GM12878 (cell line): ENCODE measurements at regions not wholly inside any gene's neighbourhood (a gene's known extent, or its start where the extent isn't known, plus 50 kb on each side); places are given as distances from the start of the nearest gene placed in this dataset.

Experiments used
- ATAC-seq: fragments of 200-7000 bp; cut with Tn5 transposase; 3 replicates; pipeline ENCODE4 v1.9.1; 2020; ENCODE audit warnings: mild to moderate bottlenecking, moderate library complexity
- BruUV-seq: library from RNA; stranded (reverse); fragments of 400-500 nt; replicated peaks from 2 replicates; lab custom pipeline; 2021; lab: Mats Ljungman, UMichigan
- CTCF ChIA-PET: fragments of 300-600 bp; sonication (Branson Sonifier 250); formaldehyde crosslinking; extraction: SDS; loops from one replicate; lab custom pipeline; 2021; ENCODE audit warnings: inconsistent platforms; lab: Yijun Ruan, JAX
- POLR2A ChIA-PET: fragments of 350-600 bp; formaldehyde crosslinking; extraction: SDS; loops from one replicate; lab custom pipeline; 2021; ENCODE audit warnings: inconsistent platforms; lab: Charles Lee
- RAD21 ChIA-PET: fragments of 300-600 bp; sonication (Branson Sonifier 250); formaldehyde crosslinking; loops from one replicate; lab custom pipeline; 2023; ENCODE audit warnings: antibody characterized with exemption; ENCODE audit not compliant: unreplicated experiment; lab: Charles Lee
- SMC1A ChIA-PET: fragments of 300-600 bp; sonication (Branson Sonifier 250); formaldehyde crosslinking; loops from one replicate; lab custom pipeline; 2023; ENCODE audit not compliant: unreplicated experiment, uncharacterized antibody; lab: Charles Lee
- DNase-seq: peaks from one replicate; pipeline ENCODE4 v3.0.0-alpha.2; 2011; ENCODE audit warnings: low read depth, low spot score
- FAIRE-seq: peaks from 3 replicates; lab custom pipeline; 2011; peaks lifted over from hg19 to GRCh38; lab: Jason Lieb, UNC
- H2AFZ ChIP-seq: 2 replicates; pipeline ENCODE4 v1.6.0; 2011; ENCODE audit warnings: low read depth, low read length, control low read depth; ENCODE audit not compliant: control insufficient read depth
- H3K27ac ChIP-seq: 2 replicates; pipeline ENCODE4 v1.5.1; 2011; ENCODE audit warnings: control low read depth; ENCODE audit not compliant: control insufficient read depth, insufficient read depth
- H3K27me3 ChIP-seq, 2 experiments: replicated peaks in 1 of 2; 2 replicates each; pipeline versions ENCODE4 v1.6.0 to v1.6.1; 2011; ENCODE audit warnings: low read length in 1 of 2; ENCODE audit not compliant: control insufficient read depth in 2 of 2, insufficient read depth in 2 of 2
- H3K36me3 ChIP-seq, 2 experiments: 2 replicates each; pipeline ENCODE4 v1.5.1; 2011; ENCODE audit warnings: low read length in 1 of 2; ENCODE audit not compliant: control insufficient read depth in 2 of 2, insufficient read depth in 2 of 2
- H3K4me1 ChIP-seq: 2 replicates; pipeline ENCODE4 v1.6.1; 2011; ENCODE audit warnings: mild to moderate bottlenecking, low read length, moderate library complexity, mixed read lengths; ENCODE audit not compliant: control insufficient read depth, insufficient read depth
- H3K4me2 ChIP-seq: 2 replicates; pipeline ENCODE4 v1.6.0; 2011; ENCODE audit warnings: control low read depth; ENCODE audit not compliant: control insufficient read depth, insufficient read depth
- H3K4me3 ChIP-seq: fragments of 200-600 bp; sonication (generic); 2 replicates; pipeline ENCODE4 v1.5.1; 2016
- H3K79me2 ChIP-seq: 2 replicates; pipeline ENCODE4 v1.6.0; 2011; ENCODE audit warnings: low read length; ENCODE audit not compliant: control insufficient read depth, insufficient read depth
- H3K9ac ChIP-seq: 2 replicates; pipeline ENCODE4 v1.8.0; 2011; ENCODE audit warnings: low read length, control low read depth, mixed read lengths; ENCODE audit not compliant: control insufficient read depth, insufficient read depth
- H3K9me3 ChIP-seq: replicated peaks from 3 replicates; pipeline ENCODE4 v1.5.1; 2011; ENCODE audit warnings: mild to moderate bottlenecking, low read length; ENCODE audit not compliant: control insufficient read depth, insufficient read depth
- H4K20me1 ChIP-seq: 2 replicates; pipeline ENCODE4 v1.6.0; 2011; ENCODE audit not compliant: control insufficient read depth, insufficient read depth
- ATF2 ChIP-seq: IDR thresholded peaks from 2 replicates; pipeline ENCODE4 v1.6.1; 2012; ENCODE audit warnings: low read length, inconsistent platforms
- BCL3 ChIP-seq: IDR thresholded peaks from 2 replicates; pipeline ENCODE4 v1.6.1; 2011; ENCODE audit warnings: borderline replicate concordance, low read depth, mild to moderate bottlenecking, moderate library complexity, low read length; ENCODE audit not compliant: insufficient read depth, poor library complexity, severe bottlenecking
- BRCA1 ChIP-seq: IDR thresholded peaks from 2 replicates; pipeline ENCODE4 v1.6.1; 2011; ENCODE audit warnings: low read depth, low read length, improper control_type of control experiment
- EED ChIP-seq: sonication (generic); IDR thresholded peaks from 2 replicates; pipeline ENCODE4 v1.6.1; 2016; ENCODE audit warnings: antibody characterized with exemption, low read depth
- STAT3 ChIP-seq: IDR thresholded peaks from 2 replicates; pipeline ENCODE4 v1.6.1; 2011; ENCODE audit warnings: low read depth, low read length, improper control_type of control experiment
- TARDBP ChIP-seq: IDR thresholded peaks from 2 replicates; pipeline ENCODE4 v1.6.1; 2016; ENCODE audit warnings: borderline replicate concordance
- TCF3 ChIP-seq: IDR thresholded peaks from 2 replicates; pipeline ENCODE4 v1.6.1; 2012; ENCODE audit warnings: low read depth, mild to moderate bottlenecking, low read length, borderline replicate concordance; ENCODE audit not compliant: insufficient read depth
- WGBS: methylation state at CpG from one replicate; pipeline ENCODE4 v1.1.6; 2016; ENCODE audit warnings: low lambda C conversion rate; ENCODE audit not compliant: insufficient replicate concordance, insufficient coverage; ENCODE audit errors: missing lambda C conversion rate; 5-methylcytosine and 5-hydroxymethylcytosine counted together
- in situ Hi-C: fragments of 300-500 bp; cut with MboI; formaldehyde crosslinking; loops from 9 replicates; pipeline ENCODE4 v1.14.3; 2018; ENCODE audit warnings: mixed read lengths
- intact Hi-C: fragments of 100-400 bp; cut with micrococcal nuclease; formaldehyde crosslinking; loops from one replicate; pipeline ENCODE4 v1.14.2; 2022; ENCODE audit not compliant: unreplicated experiment

- POLR2A ChIA-PET: no interaction called here
- SMC1A ChIA-PET: interaction anchor here (1.0 to 1.1 kb wide), 2 partner anchors 12 to 61 kb away, joined by 3 to 4 read pairs; no protein-coding TSS in a partner anchor
- Histone ChIP-seq H3K9ac (no peak overlapping the region), H3K4me3 (no peak overlapping the region), H3K79me2 (no peaks in the 10 kb centered on the region), H3K27me3 (no peaks in the 10 kb centered on the region), H4K20me1 (no peaks in the 10 kb centered on the region), H3K27ac (no peak overlapping the region), H2AFZ (no peak overlapping the region), H3K4me1 (no peaks in the 10 kb centered on the region)
- CTCF ChIA-PET: no interaction called here
- RAD21 ChIA-PET: no interaction called here
- FAIRE-seq: no peak
- DNase-seq: no peak
- in situ Hi-C loops (no loop called here), intact Hi-C loops (no loop called here)
- no peak for ATAC-seq
- 35% methylated on average over 9 of the region's 9 CpGs for WGBS
- BruUV-seq: no TSS peak
- TF ChIP-seq EED: no peak
- TF ChIP-seq TARDBP: no peak
- no peak for TF ChIP-seq BCL3
- no peak for TF ChIP-seq BRCA1
- TF ChIP-seq STAT3: no peak
- TF ChIP-seq, all 136 proteins: peak for 0
- no peak overlapping the region for H3K4me2 ChIP-seq
- H3K9me3 ChIP-seq: no peaks in the 10 kb centered on the region; the same call in 2 of the 3 replicates
- no peaks in the 10 kb centered on the region for H3K36me3 ChIP-seq
Measured at GRCh38 chr14:92236243-92236900, 86.6 kb upstream of the SLC24A4 start.

GRCh38 chr14:92240658-92241057 is 82.3 kb upstream of the SLC24A4 start:
- FAIRE-seq: no peak

More at GRCh38 chr14:92240658-92241057, 82.3 kb upstream of the SLC24A4 start:
- Histone ChIP-seq H3K79me2 (no peaks in the 10 kb centered on the region), H3K4me1 (no peaks in the 10 kb centered on the region), H4K20me1 (no peaks in the 10 kb centered on the region), H3K27me3 (no peaks in the 10 kb centered on the region)
- RAD21 ChIA-PET: interaction anchor here (1.5 kb wide), 1 partner anchor 111 kb away, joined by 5 read pairs; no protein-coding TSS in a partner anchor
- in situ Hi-C loops: no loop called here
- no TSS peak for BruUV-seq
- TF ChIP-seq ATF2: no peak
- no peak for TF ChIP-seq TCF3
- TF ChIP-seq, all 136 proteins: peak for 0
- SMC1A ChIA-PET: no interaction called here
- POLR2A ChIA-PET: interaction anchor here (0.7 kb wide), 1 partner anchor 371 kb away, joined by 7 read pairs; no protein-coding TSS in a partner anchor
- H3K9me3 ChIP-seq: peaks cover 7% of the 10 kb centered on the region
- no peak overlapping the region for H3K27ac ChIP-seq
- H2AFZ ChIP-seq: no peak overlapping the region
- CTCF ChIA-PET: interaction anchor here (1.0 kb wide), 1 partner anchor 20 kb away, joined by 4 read pairs; no protein-coding TSS in a partner anchor
- H3K4me2 ChIP-seq: no peak overlapping the region
- 61% methylated on average over 5 of the region's 5 CpGs for WGBS
- DNase-seq (no peak), ATAC-seq (no peak)
- intact Hi-C loops: no loop called here
- no peak overlapping the region for H3K9ac ChIP-seq
- no peak overlapping the region for H3K4me3 ChIP-seq
- no peaks in the 10 kb centered on the region for H3K36me3 ChIP-seq
